NCI-H1694 (cell line): ENCODE measurements at regions not wholly inside any gene's neighbourhood (a gene's known extent, or its start where the extent isn't known, plus 50 kb on each side); places are given as distances from the start of the nearest gene placed in this dataset.
"Not testable (repeated sequence)": the region's sequence is repeated elsewhere in the genome, so short reads cannot be mapped to it uniquely, and the experiment has no call there.

Source experiments
- DNase-seq: peaks from one replicate; lab custom pipeline; 2025; lab: John Stamatoyannopoulos, UW

DNA sequence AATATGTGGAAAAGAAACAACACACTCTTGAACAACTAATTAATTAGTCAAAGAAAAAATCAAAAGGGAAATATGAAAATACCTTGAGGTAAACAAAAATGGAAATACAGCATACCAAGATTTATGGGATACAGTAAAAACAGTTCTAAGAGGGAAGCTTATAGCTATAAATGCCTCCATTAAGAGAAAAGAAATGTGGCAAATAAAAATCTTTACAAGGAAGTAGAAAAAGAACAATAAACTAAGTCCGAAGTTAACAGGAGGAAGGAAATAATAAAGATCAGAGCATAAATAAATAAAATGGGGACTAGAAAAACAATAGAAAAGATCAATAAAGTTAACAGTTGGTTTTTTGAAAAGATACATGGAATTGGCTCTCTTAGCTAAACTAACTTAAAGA is 267.8 kb upstream of the NRP1 start:
- no peak for DNase-seq

DNA sequence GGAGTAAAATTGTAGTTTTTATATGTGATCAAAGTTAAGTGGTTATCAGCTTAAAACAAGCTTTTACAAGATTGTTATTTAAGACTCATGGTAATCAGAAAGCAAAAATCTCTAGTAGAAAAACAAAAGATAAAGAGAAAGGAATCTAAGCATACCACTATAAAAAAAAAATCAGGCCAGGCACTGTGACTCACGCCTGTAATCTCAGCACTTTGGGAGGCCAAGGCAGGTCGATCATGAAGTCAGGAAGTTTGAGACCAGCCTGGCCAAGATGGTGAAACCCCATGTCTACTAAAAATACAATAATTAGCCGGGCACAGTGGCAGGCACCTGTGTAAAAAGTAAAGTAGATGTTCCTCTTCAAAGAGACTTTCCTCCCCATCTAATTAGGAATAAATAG is 265.9 kb upstream of the NRP1 start:
- DNase-seq: no peak

DNA sequence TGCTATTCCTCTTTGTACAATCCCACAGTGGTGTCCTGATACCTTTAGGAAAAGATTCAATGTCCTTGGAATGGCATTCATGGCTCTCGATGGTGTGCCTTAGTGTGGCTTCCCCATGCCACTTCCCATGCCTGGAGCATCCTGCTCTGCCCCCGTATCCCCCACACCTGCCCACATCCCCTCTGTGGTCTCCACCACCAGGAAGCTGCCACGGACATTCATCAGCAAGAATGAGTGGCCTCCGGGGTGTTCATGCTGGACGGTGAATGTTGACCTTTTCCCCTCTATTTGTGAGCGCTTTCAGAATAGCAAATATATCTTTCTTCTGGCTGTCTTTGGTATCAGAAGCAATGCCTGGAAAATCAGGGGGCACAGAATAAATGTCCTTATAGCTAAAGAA is 262.0 kb upstream of the NRP1 start:
- no peak for DNase-seq

DNA sequence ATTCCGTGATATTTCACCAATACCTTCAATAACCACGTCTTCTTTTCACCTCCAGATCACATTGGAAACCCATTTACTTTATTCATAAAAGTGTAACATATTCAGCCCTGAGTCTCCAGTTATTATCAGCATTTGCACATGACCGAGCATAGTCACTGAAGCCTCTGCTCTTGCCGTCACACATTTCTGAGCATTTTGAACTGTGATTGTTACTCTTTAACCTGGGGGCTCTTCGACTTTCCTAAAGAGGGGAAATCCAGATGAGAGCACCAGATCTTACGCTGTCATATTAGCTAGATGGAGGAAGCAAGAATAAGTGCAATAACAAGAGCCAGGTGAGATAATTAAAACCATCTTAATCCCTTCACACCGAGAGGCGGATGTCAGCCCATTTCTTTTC is 260.0 kb upstream of the NRP1 start:
- no peak for DNase-seq

DNA sequence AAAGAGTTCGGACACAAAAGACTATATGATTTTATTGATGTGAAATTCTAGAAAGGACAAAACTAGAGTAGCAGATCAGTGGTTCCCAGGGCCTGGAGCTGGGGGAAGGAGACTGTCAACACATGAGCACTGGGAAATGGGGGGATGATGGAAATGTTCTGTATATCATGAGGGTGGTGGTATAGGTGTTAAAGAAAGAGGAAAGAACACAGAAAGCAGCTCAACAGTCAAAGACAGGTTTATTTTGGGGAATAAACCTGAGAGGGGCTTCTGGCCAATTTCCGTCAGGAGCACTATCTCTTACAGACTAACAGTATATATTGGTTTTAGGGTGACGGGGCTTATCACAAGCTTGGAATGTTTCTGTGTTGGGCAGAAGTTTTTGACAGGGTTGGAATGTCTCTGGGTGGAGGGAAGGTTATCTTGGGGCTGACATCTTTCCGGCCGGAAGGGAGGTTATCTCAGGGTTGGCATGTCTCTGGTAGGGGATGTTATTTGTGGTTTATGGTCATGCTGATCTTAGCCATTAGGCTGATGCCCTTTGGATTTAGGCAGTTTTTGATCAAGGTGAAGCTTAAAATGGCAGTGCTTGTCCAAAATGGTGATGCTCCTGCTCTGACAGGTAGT is 254.6 kb upstream of the NRP1 start:
- DNase-seq: no peak

DNA sequence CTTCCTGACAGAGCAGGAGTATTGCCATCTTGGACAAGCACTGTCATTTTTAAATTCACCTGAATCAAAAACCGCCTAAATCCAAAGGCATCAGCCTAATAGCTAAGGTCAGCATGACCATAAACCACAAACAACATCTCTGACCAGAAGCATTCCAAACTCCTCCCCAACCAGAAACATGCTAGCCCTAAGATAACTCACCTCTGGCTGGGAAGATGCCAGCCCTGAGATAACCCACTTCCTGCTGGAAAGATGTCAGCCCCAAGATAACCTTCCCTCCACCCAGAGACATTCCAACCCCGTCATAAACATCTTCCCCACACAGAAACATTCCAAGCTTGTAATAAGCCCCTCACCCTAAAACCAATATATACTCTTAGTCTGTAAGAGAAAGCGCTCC is 250.1 kb upstream of the NRP1 start:
- DNase-seq: not testable (repeated sequence)

DNA sequence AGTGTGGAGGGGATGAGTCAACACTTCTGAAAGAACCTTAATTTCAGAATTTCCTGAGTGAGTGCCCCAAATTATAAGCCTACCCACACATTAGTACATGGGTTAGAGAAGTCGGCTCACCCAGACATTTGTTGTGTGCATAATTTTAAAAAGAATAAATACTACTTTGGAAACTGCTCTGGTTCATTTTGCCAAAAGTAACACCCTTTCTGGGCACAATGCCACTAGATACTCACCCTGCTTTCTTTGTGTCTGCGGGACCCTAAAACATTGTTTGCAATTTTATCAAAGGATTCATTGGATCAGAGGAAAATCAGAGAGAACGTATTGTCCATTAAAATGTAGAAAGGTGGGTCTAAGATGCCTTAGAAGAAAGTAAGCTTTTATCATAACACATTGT is 245.5 kb upstream of the NRP1 start:
- DNase-seq: no peak

DNA sequence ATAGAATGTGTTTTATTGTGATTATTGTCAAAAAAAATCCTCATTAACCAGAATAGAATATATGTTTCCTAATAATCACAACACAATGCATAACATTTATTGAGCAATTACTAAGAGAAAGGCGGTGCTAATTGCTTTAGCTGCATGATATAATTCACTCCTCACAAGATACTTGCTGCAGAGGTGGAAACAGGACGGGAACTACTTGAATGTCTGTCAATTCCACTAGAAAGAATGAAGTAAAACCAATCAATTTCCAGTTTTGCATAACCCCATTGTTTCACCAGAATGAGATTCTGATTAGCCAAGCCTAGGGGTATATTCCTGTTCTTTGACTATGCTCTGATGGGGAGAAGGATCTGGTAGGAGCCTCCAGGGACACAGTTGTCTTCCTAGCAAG is 239.1 kb upstream of the NRP1 start:
- no peak for DNase-seq

DNA sequence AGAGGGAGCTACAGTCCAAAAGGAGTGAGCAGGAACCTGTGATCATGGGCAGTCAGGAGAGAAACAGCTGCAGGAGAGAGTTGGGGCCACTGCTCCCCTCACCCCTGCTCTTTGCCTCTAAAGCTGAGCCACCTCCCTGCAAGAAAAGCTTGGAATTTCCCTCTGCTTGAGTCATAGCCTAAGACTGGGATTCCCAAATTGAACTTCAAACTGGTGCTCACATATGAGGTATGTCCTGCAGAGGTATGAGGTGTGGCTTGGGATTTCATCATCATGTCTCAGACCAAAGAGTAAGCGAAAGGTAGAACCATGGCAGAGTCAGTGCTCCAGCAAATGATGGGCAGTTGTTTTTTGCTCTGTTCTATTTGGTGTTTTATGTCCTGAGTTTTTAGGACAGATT is 237.1 kb upstream of the NRP1 start:
- DNase-seq: no peak

DNA sequence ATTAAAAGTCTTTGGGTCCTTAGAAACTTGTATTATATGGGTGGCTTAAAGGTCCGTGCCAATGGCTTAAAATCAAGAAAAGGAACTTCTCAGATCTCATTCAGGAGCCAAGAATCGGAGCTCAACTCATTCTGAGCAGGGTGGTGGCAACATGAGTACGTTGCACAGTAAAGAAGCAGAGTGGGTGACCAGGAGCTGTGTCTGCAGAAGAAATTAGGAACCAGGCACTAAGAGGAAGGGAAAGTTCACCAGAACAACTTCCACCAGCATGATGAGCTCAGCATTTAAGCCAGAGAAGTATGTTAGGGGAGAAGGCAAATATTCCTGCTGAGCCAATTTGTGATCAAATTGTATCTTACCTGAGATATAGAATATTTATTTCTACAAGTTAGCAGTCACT is 236.0 kb upstream of the NRP1 start:
- no peak for DNase-seq

DNA sequence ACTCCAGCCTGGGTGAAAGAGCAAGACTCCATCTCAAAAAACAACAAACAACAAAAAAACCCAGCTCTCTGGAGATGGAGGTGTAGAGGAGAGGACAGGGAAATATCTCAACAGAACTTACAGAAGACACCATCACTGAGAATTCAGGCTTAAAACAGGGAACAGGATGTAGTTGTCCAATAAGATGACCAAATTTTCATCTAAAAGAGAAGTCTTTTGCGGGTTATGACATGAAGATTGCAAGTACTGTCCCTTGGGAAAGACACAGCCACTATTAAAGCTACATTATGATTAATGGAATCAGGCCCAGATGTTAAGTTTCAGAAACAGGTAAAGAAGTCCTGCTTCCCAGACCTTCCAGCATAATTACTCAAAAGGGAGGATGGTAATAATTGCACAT is 235.2 kb upstream of the NRP1 start:
- no peak for DNase-seq

DNA sequence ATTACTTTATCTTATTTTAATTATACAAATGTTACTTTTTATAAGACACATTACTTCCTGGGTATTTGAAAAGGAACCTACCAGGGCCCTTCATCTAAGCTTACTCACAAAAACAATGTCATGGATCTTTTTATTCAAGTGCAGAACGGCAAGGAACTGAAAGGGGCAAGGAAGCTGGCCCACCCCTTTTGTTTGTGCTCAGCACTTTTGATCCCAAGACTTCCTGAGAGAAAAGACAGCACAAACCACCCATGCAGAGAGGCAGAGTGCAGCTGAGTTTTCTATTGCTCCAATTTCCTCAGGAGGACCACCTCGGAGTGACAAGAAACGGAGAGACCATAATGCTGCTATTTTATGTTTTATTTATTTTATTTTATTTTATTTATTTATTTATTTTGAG is 232.0 kb upstream of the NRP1 start:
- no peak for DNase-seq

DNA sequence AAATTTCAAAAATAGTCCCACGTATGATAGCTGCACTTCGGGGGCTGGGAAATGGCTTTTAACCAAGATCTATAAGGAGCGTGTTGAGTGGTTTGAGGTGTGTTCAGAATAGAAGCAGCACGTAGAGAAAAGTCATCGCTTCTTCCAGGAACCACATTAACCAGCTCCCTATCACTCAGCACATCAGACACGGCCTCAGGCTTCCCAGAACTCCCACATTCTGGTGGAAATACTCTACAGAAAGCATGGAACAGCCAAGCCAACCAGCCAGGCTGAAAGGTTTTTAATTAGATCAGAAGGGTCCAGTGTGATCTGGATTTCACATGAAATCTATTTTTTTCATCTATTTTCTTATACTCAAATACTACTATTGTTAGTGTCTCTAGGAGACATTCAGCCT is 231.5 kb upstream of the NRP1 start:
- DNase-seq: no peak

DNA sequence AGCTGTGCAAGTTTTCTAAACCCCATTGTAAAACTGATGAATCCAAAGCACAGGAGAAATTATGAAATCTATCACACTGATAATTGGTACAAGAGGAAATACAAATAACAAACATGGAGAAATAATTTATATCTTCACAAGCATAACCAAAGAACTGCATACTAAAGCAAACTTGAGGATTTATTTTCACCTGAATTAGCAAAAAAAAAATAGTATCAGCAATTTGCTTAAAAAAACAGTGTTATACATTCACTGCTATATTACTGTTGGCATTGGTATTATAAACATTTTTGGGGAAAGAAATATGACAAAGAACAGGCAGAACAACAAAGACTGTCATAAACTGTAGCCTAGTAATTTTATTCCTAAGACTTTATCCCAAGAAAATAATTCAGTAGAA is 230.8 kb upstream of the NRP1 start:
- DNase-seq: no peak

DNA sequence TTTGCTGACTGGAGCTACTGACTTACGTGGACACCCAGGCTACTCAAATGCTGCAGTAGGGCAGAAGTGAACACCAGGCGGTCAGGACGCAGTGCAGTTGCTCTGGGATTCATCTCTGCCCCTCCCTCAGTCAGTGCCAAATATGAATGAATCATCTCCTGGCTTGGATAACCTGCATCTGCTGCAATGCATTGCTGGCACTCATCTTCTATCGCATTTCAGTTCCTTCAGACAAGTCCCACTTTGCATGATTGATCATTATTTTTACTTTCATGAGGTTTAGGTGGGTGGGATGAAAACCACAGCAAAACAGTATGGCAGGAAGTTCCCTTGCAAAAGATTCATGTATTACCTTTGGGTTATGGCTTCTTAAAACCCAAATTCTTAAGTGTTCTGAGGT is 224.6 kb upstream of the NRP1 start:
- DNase-seq: peak; percentile 6

DNA sequence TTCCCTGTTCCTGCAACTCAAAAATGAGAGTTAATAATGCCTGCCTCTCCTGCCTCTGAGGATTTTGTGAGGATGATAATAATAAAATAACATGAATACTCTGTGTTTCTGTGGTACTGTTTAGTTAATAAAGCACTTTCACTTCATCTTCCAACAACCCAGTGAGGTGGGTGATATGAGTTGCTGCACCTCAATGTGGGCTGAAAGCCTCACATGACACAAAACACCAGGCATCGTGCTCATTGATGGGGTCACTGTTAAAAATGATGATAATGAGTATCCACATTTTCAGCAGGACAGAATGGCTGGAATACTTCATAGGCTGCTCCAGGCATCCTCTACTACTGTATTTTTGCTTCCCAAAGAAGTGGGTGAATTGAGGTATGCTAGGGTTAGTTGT is 222.8 kb upstream of the NRP1 start:
- no peak for DNase-seq

DNA sequence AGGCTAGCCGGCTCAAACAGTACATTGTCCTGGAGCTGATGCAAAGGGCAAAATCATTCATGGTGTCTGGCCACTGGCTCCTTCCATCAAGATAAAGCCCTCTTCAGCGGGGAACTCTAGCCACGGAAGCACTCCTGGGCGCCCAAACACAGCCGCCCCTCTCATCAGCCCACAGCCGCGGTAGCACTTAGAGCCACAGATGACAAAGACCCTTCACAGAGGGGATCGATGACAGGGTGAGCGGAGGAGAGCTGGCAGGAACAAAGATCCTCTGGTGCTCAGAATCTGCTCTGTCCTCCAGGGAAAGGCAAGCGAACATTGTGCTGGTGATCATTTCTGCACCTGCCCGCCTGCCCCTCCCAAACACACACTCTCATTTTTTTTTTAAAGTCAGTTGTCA is 222.2 kb upstream of the NRP1 start:
- DNase-seq: no peak

DNA sequence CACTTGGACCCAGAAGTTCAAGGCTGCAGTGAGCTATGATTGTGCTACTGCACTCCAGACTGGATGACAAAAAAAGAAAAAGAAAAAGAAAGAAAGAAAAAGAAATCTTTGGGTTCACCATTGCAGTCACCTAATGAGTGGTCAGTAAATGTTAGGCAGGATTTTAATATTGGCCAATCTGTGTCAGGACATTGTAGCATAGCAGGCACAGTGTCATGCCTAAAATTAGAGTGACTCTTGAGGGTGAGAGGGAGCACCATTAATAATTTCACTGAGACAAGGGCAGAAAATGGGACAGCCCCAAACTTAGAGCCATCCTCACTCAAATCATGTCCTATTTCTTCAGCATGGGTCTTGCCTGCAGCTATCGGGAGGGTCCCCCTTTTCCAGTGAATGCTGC is 221.6 kb upstream of the NRP1 start:
- DNase-seq: no peak

DNA sequence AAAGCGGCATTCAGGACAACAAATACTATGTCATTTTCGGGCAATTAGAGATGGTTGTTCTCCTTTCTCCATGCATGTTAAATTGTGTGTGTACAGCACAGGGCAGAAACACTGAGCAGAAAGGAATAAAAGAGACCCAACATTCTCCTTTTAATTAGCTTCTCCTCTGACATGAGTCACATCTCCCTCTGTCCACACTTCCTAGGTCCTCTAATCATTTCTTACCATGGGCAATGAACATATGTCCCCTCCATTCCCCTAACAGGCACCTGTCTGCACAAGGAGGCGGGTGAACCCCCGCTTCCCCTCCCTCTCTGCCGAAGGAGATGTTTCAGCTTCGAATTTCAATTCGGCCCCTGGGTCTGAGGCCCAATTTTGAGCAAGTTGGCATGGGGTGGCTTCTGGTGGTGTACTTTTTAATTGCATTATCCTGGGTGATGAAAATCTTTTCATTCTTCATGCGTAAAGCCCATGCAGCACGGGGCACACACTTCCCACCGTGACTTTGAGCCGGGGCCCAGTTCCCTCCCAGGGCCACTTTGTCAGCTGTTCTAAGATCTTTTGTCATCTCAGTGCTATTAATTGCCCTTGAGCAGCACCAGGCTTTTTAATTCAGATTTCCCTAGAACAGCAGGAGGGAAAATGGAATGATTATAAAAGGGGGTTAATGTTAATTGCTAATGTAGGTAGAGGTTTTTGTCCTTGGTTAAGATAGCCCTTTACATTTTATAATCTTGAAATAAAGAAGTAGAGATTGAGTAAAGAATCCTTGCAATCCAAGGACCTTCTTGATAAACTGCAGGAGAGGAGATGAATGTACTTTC is 219.5 kb upstream of the NRP1 start:
- no peak for DNase-seq

DNA sequence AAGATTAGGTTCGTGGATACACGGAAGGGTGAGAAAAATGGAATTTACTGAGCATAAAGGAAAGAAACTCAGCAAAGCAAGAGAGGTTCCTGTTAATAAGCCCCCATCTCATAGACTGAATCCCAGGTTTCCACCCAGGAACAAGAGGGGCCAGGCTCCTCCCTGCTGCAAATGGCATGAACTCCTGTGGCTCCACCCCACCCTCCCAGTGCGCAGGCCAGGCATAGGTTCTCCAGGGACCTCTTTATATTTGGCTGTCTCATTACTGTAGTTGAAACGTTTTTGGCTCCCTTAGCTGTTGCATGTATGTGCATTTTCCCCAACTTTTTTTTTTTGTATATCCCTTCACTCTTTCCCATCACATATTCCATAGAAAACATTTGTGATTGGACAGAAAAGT is 217.8 kb upstream of the NRP1 start:
- DNase-seq: no peak

DNA sequence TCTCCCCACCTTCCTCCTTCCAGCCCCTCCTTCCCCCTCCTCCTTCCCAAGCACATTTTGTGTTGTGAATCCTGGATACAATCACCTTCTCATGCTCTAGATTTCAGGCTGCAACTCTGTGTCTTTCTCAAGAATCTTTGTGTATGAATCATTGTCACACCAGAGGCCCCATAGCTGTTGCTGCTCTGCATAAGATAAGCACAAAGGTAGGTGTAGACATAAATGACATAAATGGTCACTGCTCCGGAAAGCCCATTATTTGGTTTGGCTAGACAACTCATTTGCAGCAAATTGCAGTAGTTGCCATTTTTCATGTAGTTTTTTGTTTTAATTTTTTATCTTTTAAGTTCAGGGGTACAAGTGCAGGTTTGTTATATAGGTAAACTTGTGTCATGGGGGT is 216.3 kb upstream of the NRP1 start:
- DNase-seq: no peak

DNA sequence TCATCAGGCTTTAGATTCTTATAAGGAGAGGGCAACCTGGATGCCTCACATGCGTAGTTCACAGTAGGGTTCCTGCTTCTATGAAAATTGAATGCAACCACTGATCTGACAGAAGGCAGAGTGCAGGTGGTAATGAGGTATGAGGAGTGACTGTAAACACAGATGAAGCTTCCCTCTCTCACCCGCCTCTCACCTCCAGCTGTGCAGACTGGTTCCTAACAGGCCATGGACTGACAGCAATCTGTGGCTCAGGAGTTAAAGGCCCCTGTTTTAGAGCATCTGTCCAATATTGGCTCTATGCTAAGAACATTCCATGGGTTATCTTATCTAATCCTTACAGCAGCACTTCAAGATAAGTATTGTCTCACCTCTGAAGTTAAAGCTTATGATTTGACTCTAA is 213.5 kb upstream of the NRP1 start:
- no peak for DNase-seq

DNA sequence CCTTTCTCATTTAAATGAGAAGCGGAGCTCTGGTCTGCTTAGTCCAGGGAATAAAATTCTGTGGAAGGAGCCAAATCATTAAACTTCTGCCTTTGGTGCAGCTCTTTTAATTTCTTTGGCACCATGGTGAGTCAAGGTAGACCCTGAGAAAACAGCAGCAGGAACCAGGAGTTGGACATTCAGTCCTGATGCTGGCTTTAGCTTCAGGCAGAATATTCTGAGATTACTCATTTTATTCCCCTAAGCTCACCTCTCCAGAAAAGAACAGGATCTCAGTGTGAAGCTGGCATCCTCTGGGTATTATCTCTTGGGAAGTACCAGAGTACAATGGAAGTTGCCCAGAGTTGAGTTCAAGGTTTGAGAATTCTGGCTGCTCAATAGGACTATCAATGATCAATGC is 211.6 kb upstream of the NRP1 start:
- no peak for DNase-seq
